Testis (tissue), 2 donors: ENCODE measurements at regions not wholly inside any gene's neighbourhood (a gene's known extent, or its start where the extent isn't known, plus 50 kb on each side); places are given as distances from the start of the nearest gene placed in this dataset.

ENCODE experiments used
- DNase-seq: peaks from one replicate; pipeline ENCODE4 v3.0.0-alpha.2; 2019
- H3K27ac ChIP-seq, 2 donors: fragments of 200-600 bp; sonication (generic); one replicate each; pipeline ENCODE4 v1.5.1; 2019
- H3K27me3 ChIP-seq: fragments of 200-600 bp; sonication (generic); one replicate; pipeline ENCODE4 v1.5.1; 2019
- H3K36me3 ChIP-seq: fragments of 200-600 bp; sonication (generic); one replicate; pipeline ENCODE4 v1.5.1; 2017; ENCODE audit warnings: low read depth; ENCODE audit errors: missing control alignments
- H3K4me1 ChIP-seq: fragments of 200-600 bp; sonication (generic); one replicate; pipeline ENCODE4 v1.5.1; 2019
- H3K4me3 ChIP-seq, 2 donors: fragments of 200-600 bp; sonication (generic); one replicate each; pipeline ENCODE4 v1.5.1; 2017 to 2019
- H3K9me3 ChIP-seq: fragments of 200-600 bp; sonication (generic); one replicate; pipeline ENCODE4 v1.5.1; 2017
- CTCF ChIP-seq, 3 experiments: fragments of 450-650 bp in 2 of 3; fragments of 200-600 bp in 1 of 3; sonication (generic) in 1 of 3; IDR thresholded peaks; one replicate each; pipeline ENCODE4 v1.5.1; 2016 to 2019; ENCODE audit warnings: antibody characterized with exemption in 3 of 3, mild to moderate bottlenecking in 2 of 3, moderate library complexity in 1 of 3
- POLR2A ChIP-seq: fragments of 450-650 bp; IDR thresholded peaks from one replicate; pipeline ENCODE4 v1.6.1; 2017; ENCODE audit warnings: antibody characterized with exemption, mild to moderate bottlenecking, moderate library complexity
- WGBS, 2 donors: methylation state at CpG; one replicate each; pipeline ENCODE4 v1.1.5; 2018; 5-methylcytosine and 5-hydroxymethylcytosine counted together
- intact Hi-C: fragments of 100-400 bp; cut with DNase I; formaldehyde crosslinking; loops from one replicate; pipeline ENCODE4 v1.15.1; 2023; ENCODE audit warnings: low total_unique reads

GRCh38 chr9:102875687-102876086, 119.4 kb upstream of the CYLC2 start:
- Histone ChIP-seq H3K4me3 (no peak overlapping the region), H3K27me3 (no peaks in the 10 kb centered on the region), H3K4me1 (no peaks in the 10 kb centered on the region), H3K9me3 (no peaks in the 10 kb centered on the region), H3K36me3 (no peaks in the 10 kb centered on the region), H3K27ac (no peak overlapping the region)
- no peak for TF ChIP-seq CTCF (IDR thresholded peaks at IDR 0.05)
- no peak for DNase-seq
- intact Hi-C loops = no loop called here
- WGBS, 2 donors = 90 to 95% methylated on average over 3 of the region's 3 CpGs

DNA sequence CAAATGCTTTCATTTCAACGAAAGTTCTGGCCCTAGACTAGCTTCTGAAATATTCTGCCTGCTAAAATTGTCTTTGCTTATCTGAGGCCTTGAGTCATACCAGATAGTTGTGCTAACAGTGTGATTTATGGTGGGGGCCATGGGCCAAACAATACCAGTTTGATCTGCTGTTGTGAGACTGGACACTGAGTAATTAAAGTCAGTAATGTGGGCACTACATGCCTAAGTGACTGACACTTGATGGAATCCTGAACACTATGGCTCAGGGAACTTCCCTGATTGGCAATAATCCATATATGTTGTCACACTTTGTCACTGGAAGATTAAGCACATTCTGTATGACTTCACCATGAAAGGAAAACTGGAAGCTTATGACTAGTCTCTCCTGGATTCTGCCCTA, 127.6 kb upstream of the CYLC2 start:
- 42 to 76% methylated on average over 1 of the region's 1 CpG for WGBS, 2 donors
- Histone ChIP-seq H3K36me3 (no peaks in the 10 kb centered on the region), H3K27me3 (no peaks in the 10 kb centered on the region), H3K4me1 (no peaks in the 10 kb centered on the region), H3K9me3 (no peaks in the 10 kb centered on the region), H3K4me3 (no peak overlapping the region), H3K27ac (no peak overlapping the region)
- no peak for DNase-seq
- TF ChIP-seq CTCF (IDR thresholded peaks at IDR 0.05) = no peak
- no peak for TF ChIP-seq POLR2A
- intact Hi-C loops = no loop called here

- intact Hi-C loops = no loop called here
- no peak for DNase-seq
- no peak overlapping the region for H3K27ac ChIP-seq
- H3K4me3 ChIP-seq = no peak overlapping the region
- H3K27me3 ChIP-seq = no peaks in the 10 kb centered on the region
- H3K9me3 ChIP-seq = no peaks in the 10 kb centered on the region
- H3K4me1 ChIP-seq = no peaks in the 10 kb centered on the region
- H3K36me3 ChIP-seq = no peaks in the 10 kb centered on the region
- WGBS, 2 donors = 85 to 91% methylated on average over 1 of the region's 1 CpG
- TF ChIP-seq POLR2A = no peak
- no peak for TF ChIP-seq CTCF (IDR thresholded peaks at IDR 0.05)
Measured at GRCh38 chr9:102862478-102862877, 132.7 kb upstream of the CYLC2 start.

DNA sequence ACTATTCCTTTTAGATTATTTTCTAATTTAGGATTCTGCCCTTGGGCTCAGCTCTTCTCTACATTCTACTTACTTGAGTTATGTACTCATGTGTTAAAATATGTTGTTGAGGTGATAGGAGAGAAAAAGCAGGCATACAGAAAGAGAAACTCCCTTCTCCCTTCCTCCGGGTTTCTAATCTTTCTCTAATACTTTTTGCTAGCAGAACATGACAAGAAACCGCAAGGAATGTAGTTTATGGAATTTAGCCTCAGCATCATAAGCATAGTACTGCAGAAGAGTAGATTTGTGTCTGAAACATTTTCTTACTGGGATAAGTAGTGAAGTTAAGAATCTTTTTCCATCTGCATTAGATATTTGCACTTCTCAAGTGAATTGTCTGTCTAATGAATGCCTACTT, 139.5 kb upstream of the CYLC2 start:
- H3K27ac ChIP-seq = no peak overlapping the region
- intact Hi-C loops = no loop called here
- 35 to 44% methylated on average over 2 of the region's 2 CpGs for WGBS, 2 donors

More for the DNA sequence above, 139.5 kb upstream of the CYLC2 start:
- no peak for DNase-seq
- no peaks in the 10 kb centered on the region for H3K9me3 ChIP-seq
- no peaks in the 10 kb centered on the region for H3K36me3 ChIP-seq
- no peak overlapping the region for H3K4me3 ChIP-seq
- no peaks in the 10 kb centered on the region for H3K4me1 ChIP-seq
- TF ChIP-seq CTCF (IDR thresholded peaks at IDR 0.05) (no peak), POLR2A (no peak)
- H3K27me3 ChIP-seq = no peaks in the 10 kb centered on the region
